Bone marrow (tissue), 2 donors: ENCODE measurements at regions not wholly inside any gene's neighbourhood (a gene's known extent, or its start where the extent isn't known, plus 50 kb on each side); places are given as distances from the start of the nearest gene placed in this dataset.
"Not testable (repeated sequence)": the region's sequence is repeated elsewhere in the genome, so short reads cannot be mapped to it uniquely, and the experiment has no call there.

Source experiments
- DNase-seq, 2 donors: peaks; one replicate each; lab custom pipeline; 2025; lab: John Stamatoyannopoulos, UW

GRCh38 chr2:190584980-190585661 lies 50.6 kb upstream of the NEMP2 start:
- no peak for DNase-seq

GRCh38 chr2:190587106-190587505 lies 52.6 kb upstream of the NEMP2 start:
- DNase-seq: no peak

- no peak for DNase-seq
These were observed 54.5 kb upstream of the NEMP2 start for GRCh38 chr2:190589008-190589407.

- no peak for DNase-seq
These were observed 56.9 kb upstream of the NEMP2 start for GRCh38 chr2:190591437-190591836.

GRCh38 chr2:190592831-190593230 lies 56.1 kb upstream of the NAB1 start:
- no peak for DNase-seq

- not testable (repeated sequence) for DNase-seq
These were observed 53.0 kb upstream of the NAB1 start for GRCh38 chr2:190595879-190596278.

- no peak for DNase-seq
These were observed 51.9 kb upstream of the NAB1 start for GRCh38 chr2:190596993-190597392.

- DNase-seq: no peak
These were observed 50.3 kb upstream of the NAB1 start for GRCh38 chr2:190598621-190599020.

GRCh38 chr2:190599073-190599472 lies 49.8 kb upstream of the NAB1 start:
- peak in 1 of 2 donors; percentile 85 for DNase-seq
